ENCODE measurements at regions not wholly inside any gene's neighbourhood (a gene's known extent, or its start where the extent isn't known, plus 50 kb on each side); places are given as distances from the start of the nearest gene placed in this dataset.

GRCh38 chr15:85935182-85935581 is 140.5 kb upstream of the KLHL25 start:
- no peak for TF ChIP-seq CTCF (IDR thresholded peaks at IDR 0.05; ENCODE audit: low read depth, low read length)
- TF ChIP-seq POLR2A (IDR thresholded peaks at IDR 0.05; ENCODE audit: extremely low read depth, insufficient read length), result no peak
- TF ChIP-seq MYC (IDR thresholded peaks at IDR 0.05; ENCODE audit: low read depth, low read length), result no peak
